ENCODE measurements at regions not wholly inside any gene's neighbourhood (a gene's known extent, or its start where the extent isn't known, plus 50 kb on each side); places are given as distances from the start of the nearest gene placed in this dataset.

DNA sequence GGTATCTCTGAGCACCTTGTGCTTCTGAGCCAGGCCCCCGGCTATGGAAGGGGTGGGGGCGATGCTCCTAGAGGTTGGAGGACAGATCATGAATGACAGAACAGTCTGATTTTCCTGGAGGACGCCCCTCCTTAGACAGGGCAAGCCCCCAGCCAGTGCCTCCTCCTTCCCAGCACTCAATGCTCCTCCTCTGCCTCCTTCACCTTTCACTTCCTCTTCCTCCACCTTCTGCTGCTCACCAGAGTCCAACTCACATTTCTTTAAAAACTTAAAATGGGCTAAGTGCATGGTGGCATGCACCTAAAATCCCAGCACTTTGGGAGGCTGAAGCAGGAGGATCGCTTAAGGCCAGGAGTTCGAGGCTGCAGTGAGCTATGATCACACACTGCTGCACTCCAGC is 71.1 kb upstream of the CUX1 start:
- TF ChIP-seq, protein P1, sequence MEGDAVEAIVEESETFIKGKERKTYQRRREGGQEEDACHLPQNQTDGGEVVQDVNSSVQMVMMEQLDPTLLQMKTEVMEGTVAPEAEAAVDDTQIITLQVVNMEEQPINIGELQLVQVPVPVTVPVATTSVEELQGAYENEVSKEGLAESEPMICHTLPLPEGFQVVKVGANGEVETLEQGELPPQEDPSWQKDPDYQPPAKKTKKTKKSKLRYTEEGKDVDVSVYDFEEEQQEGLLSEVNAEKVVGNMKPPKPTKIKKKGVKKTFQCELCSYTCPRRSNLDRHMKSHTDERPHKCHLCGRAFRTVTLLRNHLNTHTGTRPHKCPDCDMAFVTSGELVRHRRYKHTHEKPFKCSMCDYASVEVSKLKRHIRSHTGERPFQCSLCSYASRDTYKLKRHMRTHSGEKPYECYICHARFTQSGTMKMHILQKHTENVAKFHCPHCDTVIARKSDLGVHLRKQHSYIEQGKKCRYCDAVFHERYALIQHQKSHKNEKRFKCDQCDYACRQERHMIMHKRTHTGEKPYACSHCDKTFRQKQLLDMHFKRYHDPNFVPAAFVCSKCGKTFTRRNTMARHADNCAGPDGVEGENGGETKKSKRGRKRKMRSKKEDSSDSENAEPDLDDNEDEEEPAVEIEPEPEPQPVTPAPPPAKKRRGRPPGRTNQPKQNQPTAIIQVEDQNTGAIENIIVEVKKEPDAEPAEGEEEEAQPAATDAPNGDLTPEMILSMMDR (IDR thresholded peaks at IDR 0.05): no peak
- TF ChIP-seq POLR2AphosphoS5 (IDR thresholded peaks at IDR 0.05): no peak
